ENCODE measurements at regions not wholly inside any gene's neighbourhood (a gene's known extent, or its start where the extent isn't known, plus 50 kb on each side); places are given as distances from the start of the nearest gene placed in this dataset.

GRCh38 chr5:77874691-77875090 lies 98.6 kb upstream of the TBCA start:
- no peak for TF ChIP-seq CTCF (conservative IDR thresholded peaks at IDR 0.05)
- H3K4me1 Mint-ChIP-seq (ENCODE audit: unreplicated experiment), result no peaks in the 10 kb centered on the region
- H3K4me3 Mint-ChIP-seq, result no peak overlapping the region
- no peaks in the 10 kb centered on the region for H3K36me3 Mint-ChIP-seq
- DNase-seq (ENCODE audit: extremely low spot score, unreplicated experiment), result no peak
- no peaks in the 10 kb centered on the region for H3K9me3 Mint-ChIP-seq
- peaks cover 38% of the 10 kb centered on the region for H3K27me3 Mint-ChIP-seq
- no peak overlapping the region for H3K27ac Mint-ChIP-seq

GRCh38 chr5:77873239-77873638 lies 97.1 kb upstream of the TBCA start:
- H3K4me1 Mint-ChIP-seq (ENCODE audit: unreplicated experiment), result no peaks in the 10 kb centered on the region
- H3K36me3 Mint-ChIP-seq, result no peaks in the 10 kb centered on the region
- H3K4me3 Mint-ChIP-seq, result no peak overlapping the region
- peaks cover 50% of the 10 kb centered on the region for H3K27me3 Mint-ChIP-seq
- no peak overlapping the region for H3K27ac Mint-ChIP-seq
- TF ChIP-seq CTCF (conservative IDR thresholded peaks at IDR 0.05), result no peak
- DNase-seq (ENCODE audit: extremely low spot score, unreplicated experiment), result no peak
- no peaks in the 10 kb centered on the region for H3K9me3 Mint-ChIP-seq

GRCh38 chr5:77871946-77872345 lies 95.8 kb upstream of the TBCA start:
- no peaks in the 10 kb centered on the region for H3K4me1 Mint-ChIP-seq (ENCODE audit: unreplicated experiment)
- DNase-seq (ENCODE audit: extremely low spot score, unreplicated experiment), result no peak

GRCh38 chr5:77871016-77871415 lies 94.9 kb upstream of the TBCA start:
- Mint-ChIP-seq H3K4me3 (no peak overlapping the region), H3K36me3 (no peaks in the 10 kb centered on the region), H3K9me3 (no peaks in the 10 kb centered on the region), H3K27ac (no peak overlapping the region), H3K4me1 (ENCODE audit: unreplicated experiment) (no peaks in the 10 kb centered on the region), H3K27me3 (peaks cover 53% of the 10 kb centered on the region)
- no peak for TF ChIP-seq CTCF (conservative IDR thresholded peaks at IDR 0.05)
- DNase-seq (ENCODE audit: extremely low spot score, unreplicated experiment), result no peak

More at GRCh38 chr5:77871946-77872345, 95.8 kb upstream of the TBCA start:
- no peak overlapping the region for H3K4me3 Mint-ChIP-seq
- peaks cover 56% of the 10 kb centered on the region for H3K27me3 Mint-ChIP-seq
- no peaks in the 10 kb centered on the region for H3K9me3 Mint-ChIP-seq
- no peak for TF ChIP-seq CTCF (conservative IDR thresholded peaks at IDR 0.05)
- H3K36me3 Mint-ChIP-seq, result no peaks in the 10 kb centered on the region
- H3K27ac Mint-ChIP-seq, result no peak overlapping the region

GRCh38 chr5:77869116-77869798 lies 93.1 kb upstream of the TBCA start:
- H3K27me3 Mint-ChIP-seq, result peaks cover 43% of the 10 kb centered on the region
- H3K4me3 Mint-ChIP-seq, result no peak overlapping the region
- H3K4me1 Mint-ChIP-seq (ENCODE audit: unreplicated experiment), result no peaks in the 10 kb centered on the region
- no peaks in the 10 kb centered on the region for H3K36me3 Mint-ChIP-seq
- no peak overlapping the region for H3K27ac Mint-ChIP-seq
- H3K9me3 Mint-ChIP-seq, result no peaks in the 10 kb centered on the region
- no peak for TF ChIP-seq CTCF (conservative IDR thresholded peaks at IDR 0.05)
- no peak for DNase-seq (ENCODE audit: extremely low spot score, unreplicated experiment)
